NOMO-1 (cell line): ENCODE measurements at regions not wholly inside any gene's neighbourhood (a gene's known extent, or its start where the extent isn't known, plus 50 kb on each side); places are given as distances from the start of the nearest gene placed in this dataset.
A peak's percentile ranks its signal among the peaks of the same experiment; 100 is the strongest.
"Not testable (repeated sequence)": the region's sequence is repeated elsewhere in the genome, so short reads cannot be mapped to it uniquely, and the experiment has no call there.

Source experiments
- DNase-seq, 2 experiments: peaks; one replicate each; lab custom pipeline; 2025; ENCODE audit not compliant: unreplicated experiment in 2 of 2; lab: John Stamatoyannopoulos, UW

- peak; percentile 33 to 55 for DNase-seq
These were observed 98.3 kb downstream of the TMEM130 start for GRCh38 chr7:98771519-98771918.

- DNase-seq, result no peak
These were observed 97.7 kb downstream of the TMEM130 start for GRCh38 chr7:98771941-98772603.

GRCh38 chr7:98774884-98775283, 94.9 kb downstream of the TMEM130 start:
- DNase-seq, result no peak

GRCh38 chr7:98777051-98777450, 92.8 kb downstream of the TMEM130 start:
- no peak for DNase-seq

GRCh38 chr7:98778421-98778820, 91.4 kb downstream of the TMEM130 start:
- DNase-seq, result no peak

GRCh38 chr7:98779800-98780587, 89.8 kb downstream of the TMEM130 start:
- peak; percentile 79 to 94 for DNase-seq

- DNase-seq, result no peak
These were observed 85.5 kb downstream of the TMEM130 start for GRCh38 chr7:98784216-98784785.

- peak in 1 of 2 experiments; percentile 41 for DNase-seq
These were observed 83.8 kb downstream of the TMEM130 start for GRCh38 chr7:98785929-98786571.

GRCh38 chr7:98788966-98789365, 80.8 kb downstream of the TMEM130 start:
- no peak for DNase-seq

- DNase-seq, result not testable (repeated sequence)
These were observed 75.4 kb downstream of the TMEM130 start for GRCh38 chr7:98794453-98794852.

GRCh38 chr7:98795741-98796493, 73.9 kb downstream of the TMEM130 start:
- DNase-seq, result peak in 1 of 2 experiments; percentile 41
